DOHH2 (cell line): ENCODE measurements at regions not wholly inside any gene's neighbourhood (a gene's known extent, or its start where the extent isn't known, plus 50 kb on each side); places are given as distances from the start of the nearest gene placed in this dataset.

Experiments
- H3F3A ChIP-seq: fragments of 200-600 bp; sonication (generic), shearing (Covaris generic); 2 replicates; pipeline ENCODE4 v1.6.0; 2016; ENCODE audit warnings: antibody characterized with exemption, mild to moderate bottlenecking; ENCODE audit not compliant: control insufficient read depth, insufficient read depth
- H3K27ac ChIP-seq: fragments of 200-600 bp; sonication (generic); 2 replicates; pipeline ENCODE4 v1.5.1; 2014; ENCODE audit warnings: low read depth, mild to moderate bottlenecking, low read length, moderate library complexity
- H3K27me3 ChIP-seq: fragments of 200-600 bp; sonication (generic); 2 replicates; pipeline ENCODE4 v1.6.1; 2014; ENCODE audit warnings: mild to moderate bottlenecking, low read length, mixed read lengths; ENCODE audit not compliant: control insufficient read depth
- H3K36me3 ChIP-seq: fragments of 200-600 bp; sonication (generic); 2 replicates; pipeline ENCODE4 v1.6.1; 2014; ENCODE audit warnings: mild to moderate bottlenecking, low read length, moderate library complexity, mixed read lengths; ENCODE audit not compliant: control insufficient read depth
- H3K4me1 ChIP-seq: fragments of 200-600 bp; sonication (generic); 2 replicates; pipeline ENCODE4 v1.6.1; 2014; ENCODE audit warnings: mild to moderate bottlenecking, low read length, mixed read lengths; ENCODE audit not compliant: control insufficient read depth
- H3K4me2 ChIP-seq: fragments of 200-600 bp; sonication (generic); 2 replicates; pipeline ENCODE4 v1.6.0; 2014; ENCODE audit warnings: mild to moderate bottlenecking, low read length, moderate library complexity
- H3K4me3 ChIP-seq: fragments of 200-600 bp; sonication (generic); 2 replicates; pipeline ENCODE4 v1.5.1; 2014; ENCODE audit warnings: mild to moderate bottlenecking, low read length, mixed read lengths
- H3K79me2 ChIP-seq: fragments of 200-600 bp; sonication (generic); 2 replicates; pipeline ENCODE4 v1.6.1; 2014; ENCODE audit warnings: mild to moderate bottlenecking, low read length, mixed read lengths; ENCODE audit not compliant: control insufficient read depth
- H3K9me2 ChIP-seq: fragments of 200-600 bp; sonication (generic); replicated peaks from 2 replicates; pipeline ENCODE4 v1.6.1; 2014; ENCODE audit warnings: mild to moderate bottlenecking, low read length, mixed read lengths; ENCODE audit not compliant: control insufficient read depth
- H3K9me3 ChIP-seq: fragments of 200-600 bp; sonication (generic); 2 replicates; pipeline ENCODE4 v1.6.1; 2014; ENCODE audit warnings: antibody characterized with exemption, low read length, mixed read lengths; ENCODE audit not compliant: control insufficient read depth, insufficient read depth
- H4K20me1 ChIP-seq: fragments of 200-600 bp; sonication (generic); 2 replicates; pipeline ENCODE4 v1.6.0; 2014; ENCODE audit warnings: low read depth, mild to moderate bottlenecking, antibody characterized with exemption, low read length, moderate library complexity; ENCODE audit not compliant: control insufficient read depth, insufficient read depth
- EZH2phosphoT487 ChIP-seq: fragments of 200-600 bp; sonication (generic); IDR thresholded peaks from 2 replicates; pipeline ENCODE4 v1.6.1; 2017; ENCODE audit warnings: borderline replicate concordance, mild to moderate bottlenecking, antibody characterized with exemption, low read length, moderate library complexity, mixed read lengths
- TF ChIP-seq, protein P1 (sequence below): fragments of 200-600 bp; sonication (generic); IDR thresholded peaks from one replicate; pipeline ENCODE4 v1.5.1; 2014; ENCODE audit warnings: antibody characterized with exemption, mild to moderate bottlenecking, low read depth, low read length; ENCODE audit not compliant: poor library complexity, severe bottlenecking

- TF ChIP-seq EZH2phosphoT487, result no peak
- TF ChIP-seq, protein P1, sequence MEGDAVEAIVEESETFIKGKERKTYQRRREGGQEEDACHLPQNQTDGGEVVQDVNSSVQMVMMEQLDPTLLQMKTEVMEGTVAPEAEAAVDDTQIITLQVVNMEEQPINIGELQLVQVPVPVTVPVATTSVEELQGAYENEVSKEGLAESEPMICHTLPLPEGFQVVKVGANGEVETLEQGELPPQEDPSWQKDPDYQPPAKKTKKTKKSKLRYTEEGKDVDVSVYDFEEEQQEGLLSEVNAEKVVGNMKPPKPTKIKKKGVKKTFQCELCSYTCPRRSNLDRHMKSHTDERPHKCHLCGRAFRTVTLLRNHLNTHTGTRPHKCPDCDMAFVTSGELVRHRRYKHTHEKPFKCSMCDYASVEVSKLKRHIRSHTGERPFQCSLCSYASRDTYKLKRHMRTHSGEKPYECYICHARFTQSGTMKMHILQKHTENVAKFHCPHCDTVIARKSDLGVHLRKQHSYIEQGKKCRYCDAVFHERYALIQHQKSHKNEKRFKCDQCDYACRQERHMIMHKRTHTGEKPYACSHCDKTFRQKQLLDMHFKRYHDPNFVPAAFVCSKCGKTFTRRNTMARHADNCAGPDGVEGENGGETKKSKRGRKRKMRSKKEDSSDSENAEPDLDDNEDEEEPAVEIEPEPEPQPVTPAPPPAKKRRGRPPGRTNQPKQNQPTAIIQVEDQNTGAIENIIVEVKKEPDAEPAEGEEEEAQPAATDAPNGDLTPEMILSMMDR, result no peak
- Histone ChIP-seq H3K27me3 (peaks cover 3% of the 10 kb centered on the region; the same call in 1 of the 2 replicates), H3F3A (no peaks in the 10 kb centered on the region), H3K4me3 (no peak overlapping the region), H3K9me3 (no peaks in the 10 kb centered on the region), H3K36me3 (no peaks in the 10 kb centered on the region), H4K20me1 (no peaks in the 10 kb centered on the region), H3K79me2 (no peaks in the 10 kb centered on the region), H3K9me2 (no peaks in the 10 kb centered on the region), H3K4me2 (no peak overlapping the region), H3K27ac (no peak overlapping the region), H3K4me1 (no peaks in the 10 kb centered on the region)
These were observed 220.5 kb upstream of the PMEPA1 start for GRCh38 chr20:57930351-57930750.

DNA sequence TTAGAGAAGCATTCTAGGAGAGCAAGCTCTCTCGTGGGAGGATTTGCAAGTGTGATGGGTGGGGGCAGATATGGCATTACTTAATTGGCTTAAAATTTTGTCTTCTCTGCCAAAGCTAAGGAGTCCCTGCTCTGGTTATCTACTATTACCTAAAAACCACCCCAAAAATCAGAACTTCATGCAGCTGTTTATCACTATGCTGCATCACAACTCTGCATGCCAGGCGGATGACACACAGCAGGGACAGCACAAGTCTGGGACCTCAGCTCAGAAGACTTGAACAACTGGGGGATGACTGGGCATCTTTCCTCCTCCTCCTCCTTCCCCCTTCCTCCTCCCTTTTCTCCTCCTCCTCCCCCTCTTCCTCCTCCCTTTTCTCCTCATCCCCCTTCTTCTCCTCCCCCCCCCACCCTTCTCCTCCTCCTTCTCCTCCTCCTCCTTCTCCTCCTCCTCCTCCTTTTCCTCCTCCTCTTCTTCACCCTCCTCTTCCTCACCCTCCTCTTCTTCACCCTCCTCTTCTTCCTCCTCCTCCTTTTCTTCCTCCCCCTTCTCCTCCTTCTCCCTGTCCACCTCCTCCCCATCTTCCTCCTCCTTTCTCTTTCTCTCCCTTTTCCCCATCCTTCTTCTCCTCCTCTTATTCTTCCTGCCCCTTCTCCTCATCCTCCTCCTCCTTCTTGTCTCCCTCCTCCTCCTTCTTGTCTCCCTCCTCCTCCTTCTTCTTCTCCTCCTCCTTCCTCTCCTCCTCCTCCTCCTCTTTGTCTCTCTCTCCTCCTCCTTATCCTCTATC, 218.6 kb upstream of the PMEPA1 start:
- TF ChIP-seq, protein P1, result no peak
- TF ChIP-seq EZH2phosphoT487, result no peak
- H3K27ac ChIP-seq, result no peak overlapping the region
- no peaks in the 10 kb centered on the region for H3K4me1 ChIP-seq
- H3K27me3 ChIP-seq, result peaks cover 3% of the 10 kb centered on the region; the same call in 1 of the 2 replicates
- no peaks in the 10 kb centered on the region for H3F3A ChIP-seq
- H3K79me2 ChIP-seq, result no peaks in the 10 kb centered on the region
- H3K9me3 ChIP-seq, result no peaks in the 10 kb centered on the region
- H3K9me2 ChIP-seq, result no peaks in the 10 kb centered on the region
- no peak overlapping the region for H3K4me2 ChIP-seq
- H3K36me3 ChIP-seq, result no peaks in the 10 kb centered on the region
- no peak overlapping the region for H3K4me3 ChIP-seq
- H4K20me1 ChIP-seq, result no peaks in the 10 kb centered on the region

- no peaks in the 10 kb centered on the region for H3F3A ChIP-seq
These were observed 217.6 kb upstream of the PMEPA1 start for GRCh38 chr20:57927376-57927775.

More at GRCh38 chr20:57927376-57927775, 217.6 kb upstream of the PMEPA1 start:
- Histone ChIP-seq H3K27ac (no peak overlapping the region), H3K79me2 (no peaks in the 10 kb centered on the region), H3K36me3 (no peaks in the 10 kb centered on the region), H3K4me2 (no peak overlapping the region), H3K9me3 (no peaks in the 10 kb centered on the region), H4K20me1 (no peaks in the 10 kb centered on the region), H3K9me2 (no peaks in the 10 kb centered on the region), H3K4me1 (no peaks in the 10 kb centered on the region), H3K27me3 (peaks cover 3% of the 10 kb centered on the region; the same call in 1 of the 2 replicates), H3K4me3 (no peak overlapping the region)
- TF ChIP-seq EZH2phosphoT487, result no peak
- TF ChIP-seq, protein P1, result no peak
